ENCODE measurements at regions not wholly inside any gene's neighbourhood (a gene's known extent, or its start where the extent isn't known, plus 50 kb on each side); places are given as distances from the start of the nearest gene placed in this dataset.

DNA sequence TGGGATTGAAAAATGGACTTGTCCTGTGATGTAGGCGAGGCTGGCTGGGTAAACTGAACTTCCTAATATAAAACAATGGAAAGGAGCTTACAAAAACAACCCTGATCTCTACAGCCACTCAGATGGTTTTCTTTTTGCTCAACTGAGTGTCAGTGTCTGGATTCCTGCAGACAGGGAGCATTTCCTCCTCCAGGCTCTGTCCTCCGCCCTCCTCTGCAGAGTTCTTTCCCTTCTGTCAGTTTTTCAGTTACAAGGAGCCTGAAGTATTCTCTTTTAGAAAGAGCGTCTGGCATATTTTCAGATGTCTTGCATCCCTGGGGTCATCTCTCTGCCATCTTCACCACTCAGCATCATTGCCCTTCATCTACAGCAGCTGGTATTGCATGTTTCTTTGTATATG lies 50.0 kb upstream of the PITRM1 start:
- no peak for DNase-seq (ENCODE audit: low spot score, unreplicated experiment)
- Mint-ChIP-seq H3K27me3 (no peaks in the 10 kb centered on the region), H3K9me3 (ENCODE audit: low read depth) (peaks cover 3% of the 10 kb centered on the region), H3K4me1 (ENCODE audit: low read depth) (no peaks in the 10 kb centered on the region), H3K36me3 (ENCODE audit: insufficient read depth) (no peaks in the 10 kb centered on the region), H3K27ac (no peak overlapping the region), H3K4me3 (ENCODE audit: low read depth) (no peak overlapping the region)
- TF ChIP-seq CTCF (IDR thresholded peaks at IDR 0.05; ENCODE audit: unreplicated experiment): no peak
